GM18511 (cell line): ENCODE measurements at regions not wholly inside any gene's neighbourhood (a gene's known extent, or its start where the extent isn't known, plus 50 kb on each side); places are given as distances from the start of the nearest gene placed in this dataset.

Source experiments
- ATAC-seq: cut with Tn5 transposase; IDR thresholded peaks from one replicate; pipeline ENCODE4 v1.9.1; 2021; ENCODE audit warnings: mild to moderate bottlenecking, moderate library complexity; ENCODE audit not compliant: unreplicated experiment

GRCh38 chr3:101085752-101086151 lies 92.5 kb upstream of the ABI3BP start:
- no peak for ATAC-seq

GRCh38 chr3:101084404-101084803 lies 91.2 kb upstream of the ABI3BP start:
- ATAC-seq = no peak

DNA sequence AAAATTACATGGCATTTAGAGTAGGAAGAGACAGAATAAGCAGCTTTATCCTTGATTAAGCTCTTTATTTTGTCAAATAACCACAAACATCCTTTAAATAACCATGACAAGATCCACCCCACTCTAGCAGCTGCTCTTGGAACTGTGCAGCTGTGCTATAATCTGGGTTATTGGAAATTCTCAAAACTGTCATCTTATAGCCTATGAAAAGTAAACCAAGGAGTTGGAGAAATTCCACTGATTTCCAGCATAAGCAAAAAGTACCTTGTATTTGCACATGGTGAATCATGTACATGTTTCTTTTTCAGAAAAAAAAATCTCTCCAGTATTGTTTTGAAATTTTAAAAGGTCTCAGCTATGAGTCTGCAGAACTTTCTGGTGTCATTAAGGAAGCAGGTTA lies 88.8 kb upstream of the ABI3BP start:
- no peak for ATAC-seq

DNA sequence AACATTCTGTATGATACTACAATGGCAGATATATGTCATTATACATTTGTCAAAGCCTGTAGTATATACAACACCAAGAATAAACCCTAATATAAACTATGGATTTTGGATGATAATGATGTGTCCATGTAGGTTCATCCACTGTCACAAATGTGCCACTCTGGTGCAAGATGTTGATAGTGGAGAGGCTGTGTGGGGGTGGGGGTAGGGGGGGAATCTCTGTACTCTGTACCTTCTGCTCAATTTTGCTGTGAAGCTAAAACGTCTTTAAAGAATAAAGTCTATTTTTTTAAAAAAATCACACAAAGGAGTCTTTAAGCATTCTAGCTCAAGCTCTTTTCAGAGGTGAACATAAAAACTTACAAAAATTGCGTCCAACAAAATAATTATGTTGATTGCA lies 88.2 kb upstream of the ABI3BP start:
- ATAC-seq = no peak

DNA sequence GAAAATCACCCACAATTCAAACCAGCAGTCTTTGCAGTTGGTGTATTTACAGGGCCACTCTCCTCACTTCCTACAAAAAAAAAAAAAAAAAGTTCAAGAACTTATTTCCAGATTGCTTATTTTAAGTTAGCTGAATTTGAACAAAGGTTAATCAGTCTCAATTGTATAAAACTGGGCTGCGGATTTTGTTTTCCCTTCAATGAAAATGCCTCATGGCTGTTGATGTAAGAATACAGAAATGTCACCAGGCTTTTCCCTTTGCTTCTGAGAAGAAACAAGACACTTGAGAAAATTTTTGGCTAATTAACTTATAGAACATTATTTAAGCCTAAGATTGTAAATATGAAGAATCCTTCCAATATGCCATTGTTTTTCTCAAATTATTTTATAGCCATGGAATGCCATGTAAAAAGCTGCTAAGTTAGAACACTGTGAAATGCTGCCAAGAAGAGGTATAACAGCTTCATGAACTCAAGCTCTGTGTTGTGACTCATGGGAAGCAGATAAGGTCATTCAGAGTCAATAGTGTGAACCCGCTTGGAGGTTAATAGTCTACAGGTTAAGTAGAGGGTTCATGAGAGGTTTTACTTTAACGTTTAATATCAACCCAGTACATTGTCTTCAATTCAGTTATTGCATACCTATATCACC lies 84.3 kb upstream of the ABI3BP start:
- no peak for ATAC-seq

DNA sequence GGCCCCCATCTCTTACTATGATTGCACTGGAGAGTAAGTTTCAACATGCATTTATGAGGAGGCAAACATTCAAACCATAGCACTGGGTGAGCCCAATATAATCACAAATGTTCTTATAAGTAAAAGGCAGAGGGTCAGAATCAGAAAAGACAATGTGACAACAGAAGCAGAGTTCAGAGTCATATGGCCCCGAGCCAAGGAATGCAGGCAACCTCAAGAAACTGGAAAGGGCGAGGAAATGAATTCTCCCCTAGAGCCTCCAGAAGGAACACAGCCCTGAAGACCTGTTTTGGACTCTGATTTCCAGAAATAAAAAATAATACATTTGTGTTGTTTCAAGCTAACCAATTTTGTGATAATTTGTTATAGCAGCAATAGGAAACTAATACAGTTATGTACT lies 81.3 kb upstream of the ABI3BP start:
- ATAC-seq = no peak

DNA sequence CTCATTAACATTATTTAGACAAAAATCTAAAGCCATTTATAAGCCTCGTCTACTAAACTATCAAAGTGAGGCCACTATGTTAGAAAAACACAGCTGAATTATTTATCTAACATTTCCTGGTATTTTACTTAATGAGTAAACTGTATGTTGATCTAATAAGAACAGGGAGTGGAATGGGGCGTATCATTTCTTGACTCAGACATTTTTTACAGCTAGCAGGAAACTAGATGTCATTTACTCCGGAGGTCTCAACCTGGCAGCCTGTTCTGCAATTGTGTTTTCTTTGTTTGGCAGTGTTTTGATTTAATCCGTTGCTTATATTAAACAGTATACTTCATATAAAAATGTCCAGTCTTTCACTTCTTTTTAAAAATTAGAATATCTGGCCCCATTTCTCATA lies 79.1 kb upstream of the ABI3BP start:
- no peak for ATAC-seq

DNA sequence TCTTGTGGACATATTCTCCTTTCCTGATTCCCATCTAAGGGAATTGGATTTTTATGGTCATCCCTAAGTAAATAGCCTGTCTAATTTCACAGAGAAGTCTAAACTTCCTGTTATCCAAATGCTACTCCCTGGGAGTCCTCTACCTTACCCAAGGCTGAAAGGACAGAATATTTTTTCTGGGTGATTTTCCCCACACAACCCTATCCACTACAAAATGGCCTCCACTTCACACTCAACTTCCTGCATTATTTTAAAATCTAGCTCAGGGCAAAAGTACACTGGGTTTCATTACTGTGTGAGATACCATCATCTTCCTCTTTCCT lies 77.5 kb upstream of the ABI3BP start:
- no peak for ATAC-seq

- ATAC-seq = peak; percentile 92
These were observed 76.9 kb upstream of the ABI3BP start for GRCh38 chr3:101069901-101070798.

DNA sequence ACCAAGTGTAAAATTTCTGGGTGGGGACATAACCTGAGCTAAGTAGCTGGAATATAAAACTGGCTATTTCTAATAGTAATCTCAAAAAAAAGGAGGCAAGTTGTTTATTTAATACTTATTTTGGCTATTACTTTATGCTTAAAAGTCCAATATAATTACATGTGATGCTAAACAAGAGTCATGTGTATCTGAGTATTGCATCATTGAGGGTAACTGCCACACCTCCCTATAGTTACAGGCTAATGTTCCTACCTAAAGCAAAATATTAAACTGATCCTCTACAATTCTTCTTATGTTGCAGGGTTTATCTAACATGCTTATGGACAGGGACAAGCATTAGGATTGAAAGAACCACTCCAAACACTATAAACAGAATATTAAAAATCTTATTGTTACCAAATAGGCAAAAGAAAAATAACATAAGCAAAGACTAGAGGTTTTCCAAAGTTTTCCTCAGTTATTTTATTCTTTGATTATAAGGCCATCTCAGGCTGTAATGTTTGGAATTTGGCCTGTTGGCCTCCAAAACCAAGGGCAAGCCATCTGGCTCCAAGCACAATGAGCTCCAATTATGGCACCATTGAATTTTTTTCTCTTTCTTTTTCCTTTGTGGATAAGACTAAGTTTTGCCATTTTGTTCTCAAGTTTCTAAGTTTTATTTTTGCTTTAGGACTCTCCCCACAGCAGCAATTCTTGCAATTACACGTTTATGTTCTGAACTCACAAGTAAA lies 75.8 kb upstream of the ABI3BP start:
- ATAC-seq = no peak

DNA sequence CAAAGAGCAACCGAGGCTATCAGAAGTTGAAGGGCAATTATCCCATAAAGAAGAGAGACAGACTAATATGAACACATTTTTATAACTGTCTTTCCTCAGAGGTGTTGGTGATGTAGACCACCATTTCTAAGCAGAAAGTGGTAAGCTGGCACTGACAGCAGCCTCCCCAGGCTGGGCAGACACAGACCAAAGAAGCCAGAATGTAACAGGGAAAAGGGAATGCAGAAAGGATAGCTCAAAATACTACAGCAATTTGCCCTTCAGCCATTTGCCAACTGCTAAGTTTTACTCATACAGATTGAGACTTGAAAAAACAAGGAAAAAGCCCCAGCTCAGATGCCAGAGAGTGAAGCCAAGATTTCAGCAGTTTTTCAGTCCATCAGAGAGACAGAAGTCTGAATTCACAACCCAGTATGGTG lies 73.5 kb upstream of the ABI3BP start:
- no peak for ATAC-seq

DNA sequence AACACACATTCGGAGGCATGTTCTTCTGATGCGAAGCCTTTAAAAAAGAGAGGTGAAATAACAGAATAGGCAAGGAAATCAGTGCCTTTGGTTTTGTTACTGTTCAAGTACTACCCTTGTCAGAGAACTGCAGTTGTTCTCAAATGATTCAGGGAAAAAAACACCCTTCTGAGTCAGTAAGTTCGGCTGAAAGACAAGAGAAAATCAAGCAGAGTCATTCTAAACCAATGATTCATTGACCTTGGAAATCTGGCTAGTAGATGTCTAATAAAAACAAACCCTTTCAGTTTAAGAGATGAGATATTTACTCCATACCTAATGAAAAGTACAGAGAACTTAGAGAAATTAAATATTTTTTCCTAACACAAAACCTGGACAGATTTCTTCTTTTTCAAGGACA lies 72.7 kb upstream of the ABI3BP start:
- ATAC-seq = no peak

DNA sequence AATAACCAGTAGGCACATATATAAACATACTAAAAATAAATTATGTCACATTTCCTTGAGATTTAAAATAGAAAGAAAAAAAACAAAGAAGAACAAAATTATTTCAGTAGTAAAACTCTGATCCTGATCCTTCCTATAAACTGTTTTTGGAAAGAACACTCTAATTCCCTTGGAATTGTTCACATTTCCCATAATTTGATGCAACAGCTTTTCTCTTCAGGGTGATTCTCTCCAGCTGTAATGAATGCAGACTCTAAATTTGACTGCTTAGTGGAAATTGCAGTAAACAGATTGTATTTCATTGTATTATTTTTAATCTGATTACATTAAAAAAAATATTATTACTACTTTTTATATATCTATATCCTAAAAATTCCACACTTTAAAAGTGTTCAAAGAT lies 70.2 kb upstream of the ABI3BP start:
- no peak for ATAC-seq

- no peak for ATAC-seq
These were observed 68.1 kb upstream of the ABI3BP start for GRCh38 chr3:101061312-101061711.

GRCh38 chr3:101050866-101051265 lies 57.6 kb upstream of the ABI3BP start:
- ATAC-seq = no peak

- ATAC-seq = no peak
These were observed 56.8 kb upstream of the ABI3BP start for GRCh38 chr3:101050046-101050445.

- no peak for ATAC-seq
These were observed 56.3 kb upstream of the ABI3BP start for GRCh38 chr3:101049532-101049931.

- ATAC-seq = no peak
These were observed 50.5 kb upstream of the ABI3BP start for GRCh38 chr3:101043687-101044078.

DNA sequence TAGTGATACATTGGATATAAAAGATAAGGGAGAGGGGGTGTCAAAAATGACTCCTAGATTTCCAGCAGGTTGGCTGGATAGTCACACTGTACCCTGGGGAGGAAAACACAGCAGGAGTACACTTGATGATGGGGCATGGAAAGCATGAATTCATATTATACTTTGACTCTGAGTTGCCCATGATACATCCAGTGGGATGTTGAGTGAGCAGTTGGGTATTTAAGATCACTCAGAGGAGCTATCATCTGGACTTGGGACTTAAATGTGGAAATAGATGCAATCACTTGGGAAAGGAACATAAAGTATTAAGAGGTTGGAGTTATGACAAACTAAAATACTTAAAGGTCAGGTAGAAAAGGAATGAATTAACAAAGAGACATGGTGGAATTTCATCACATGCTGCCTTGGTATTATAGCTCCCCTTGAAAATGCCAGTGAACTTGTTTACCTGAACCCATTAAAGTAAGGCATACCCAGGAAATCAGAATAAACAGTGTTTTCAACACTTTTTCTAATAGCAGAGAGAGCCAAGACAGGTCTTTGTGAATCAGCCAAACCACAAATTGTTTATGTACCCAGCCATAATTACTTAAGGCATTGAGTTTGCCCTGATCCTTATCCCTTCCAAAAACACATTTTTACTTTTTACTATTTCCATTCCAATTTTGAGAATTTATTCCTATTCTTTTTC lies 49.9 kb upstream of the ABI3BP start:
- ATAC-seq = no peak
